HS-27A (cell line): ENCODE measurements at regions not wholly inside any gene's neighbourhood (a gene's known extent, or its start where the extent isn't known, plus 50 kb on each side); places are given as distances from the start of the nearest gene placed in this dataset.

Source experiments
- DNase-seq: peaks from one replicate; pipeline ENCODE4 v3.0.0-alpha.2; 2012; ENCODE audit warnings: low read depth, missing footprints

- no peak for DNase-seq
Observed at GRCh38 chr4:139611391-139611790, 54.2 kb upstream of the MGST2 start.

GRCh38 chr4:139609647-139610046 is 53.6 kb upstream of the SETD7 start:
- peak; percentile 68 for DNase-seq

DNA sequence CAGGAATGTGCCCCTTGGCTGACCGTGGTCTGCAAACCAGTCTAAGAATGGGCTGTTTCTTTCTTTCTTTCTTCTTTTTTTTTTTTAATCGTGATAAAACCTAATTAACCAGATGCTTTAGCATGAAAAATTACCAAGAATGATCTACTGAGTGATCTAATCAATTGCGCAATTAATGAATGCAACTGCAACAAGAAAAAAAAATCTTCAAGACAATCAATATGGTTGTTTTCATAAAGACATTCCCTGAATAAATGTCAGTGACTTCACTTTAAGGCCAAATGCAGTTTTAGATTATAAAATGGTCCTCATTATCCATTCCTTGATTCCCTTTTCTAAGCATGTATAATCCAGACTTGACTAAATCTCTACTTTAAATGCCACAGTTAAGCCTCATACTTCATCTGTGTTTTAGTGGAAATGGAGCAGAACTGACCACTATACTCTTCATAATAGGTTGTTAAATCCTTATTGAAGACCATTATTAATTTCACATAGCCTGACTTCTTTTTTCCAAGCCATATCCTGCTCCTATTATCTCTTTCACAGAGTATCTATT is 51.6 kb upstream of the SETD7 start:
- DNase-seq = no peak

DNA sequence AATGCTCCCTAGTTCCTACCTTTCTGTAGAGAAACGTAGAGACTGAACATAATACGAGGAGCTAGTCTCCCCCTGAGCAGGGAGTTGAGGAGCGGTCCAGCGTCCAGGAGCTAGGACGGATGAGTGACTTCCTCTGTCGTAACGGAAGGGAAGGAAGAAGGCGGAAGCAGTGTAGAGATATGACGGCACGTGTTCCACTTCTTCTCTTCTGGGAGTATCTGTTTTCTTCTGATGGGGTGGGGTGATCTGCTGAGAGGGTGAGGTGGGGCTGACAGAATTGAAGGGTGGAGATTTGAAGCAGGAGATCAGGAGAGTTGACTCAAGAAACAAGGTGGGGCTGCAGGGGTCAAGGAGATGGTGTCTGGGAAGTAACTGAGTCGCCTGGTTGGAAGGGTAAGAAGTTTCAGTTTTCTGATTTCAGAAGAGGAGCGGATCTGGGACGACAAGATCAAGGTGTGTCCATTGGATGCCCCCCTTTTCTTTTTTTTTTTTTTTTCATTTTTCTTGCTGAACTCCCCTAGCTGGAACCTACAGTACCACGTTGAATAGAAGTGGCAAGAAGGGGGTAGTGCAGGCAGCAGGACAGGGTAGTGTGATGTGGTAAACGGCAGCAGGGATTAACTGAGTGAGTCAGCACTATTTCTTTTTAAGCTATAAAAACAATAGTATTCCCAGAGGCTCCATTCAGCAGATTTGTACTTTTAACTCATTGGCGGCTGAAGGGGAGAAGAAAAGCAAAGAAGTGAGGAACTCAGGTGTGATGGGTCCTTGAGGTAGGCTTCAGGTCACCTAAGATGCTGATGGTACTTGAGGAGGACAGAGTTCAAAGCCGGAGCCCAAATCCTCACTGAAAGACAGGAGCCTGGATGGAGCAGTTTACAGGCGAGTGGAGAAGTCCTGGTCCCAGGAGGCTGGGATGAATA is 50.8 kb upstream of the SETD7 start:
- peak; percentile 63 for DNase-seq

DNA sequence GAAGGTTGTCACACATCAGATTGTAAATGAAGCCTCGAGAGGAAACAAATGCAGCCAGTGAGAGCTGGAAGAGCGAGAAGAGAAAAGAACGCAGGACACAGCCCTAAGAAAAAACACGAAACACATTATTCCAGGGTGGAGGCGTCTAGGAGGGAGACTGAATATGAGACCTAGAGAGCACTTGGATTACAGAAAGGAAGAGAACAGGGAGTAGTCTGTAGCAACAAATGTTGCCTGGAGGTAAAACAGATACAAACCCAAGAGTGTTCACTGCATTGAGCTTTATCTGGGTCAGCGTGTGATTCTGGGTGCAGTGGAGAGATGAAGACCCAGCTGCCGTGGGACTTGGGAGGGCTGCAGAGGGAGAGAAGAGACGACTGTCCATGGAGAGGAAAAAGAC is 50.1 kb upstream of the SETD7 start:
- no peak for DNase-seq
